GM12878 (cell line): ENCODE measurements at regions not wholly inside any gene's neighbourhood (a gene's known extent, or its start where the extent isn't known, plus 50 kb on each side); places are given as distances from the start of the nearest gene placed in this dataset.

Experiments
- ATAC-seq: fragments of 200-7000 bp; cut with Tn5 transposase; 3 replicates; pipeline ENCODE4 v1.9.1; 2020; ENCODE audit warnings: mild to moderate bottlenecking, moderate library complexity
- BruUV-seq: library from RNA; stranded (reverse); fragments of 400-500 nt; replicated peaks from 2 replicates; lab custom pipeline; 2021; lab: Mats Ljungman, UMichigan
- CTCF ChIA-PET: fragments of 300-600 bp; sonication (Branson Sonifier 250); formaldehyde crosslinking; extraction: SDS; loops from one replicate; lab custom pipeline; 2021; ENCODE audit warnings: inconsistent platforms; lab: Yijun Ruan, JAX
- POLR2A ChIA-PET: fragments of 350-600 bp; formaldehyde crosslinking; extraction: SDS; loops from one replicate; lab custom pipeline; 2021; ENCODE audit warnings: inconsistent platforms; lab: Charles Lee
- RAD21 ChIA-PET: fragments of 300-600 bp; sonication (Branson Sonifier 250); formaldehyde crosslinking; loops from one replicate; lab custom pipeline; 2023; ENCODE audit warnings: antibody characterized with exemption; ENCODE audit not compliant: unreplicated experiment; lab: Charles Lee
- SMC1A ChIA-PET: fragments of 300-600 bp; sonication (Branson Sonifier 250); formaldehyde crosslinking; loops from one replicate; lab custom pipeline; 2023; ENCODE audit not compliant: unreplicated experiment, uncharacterized antibody; lab: Charles Lee
- DNase-seq: peaks from one replicate; pipeline ENCODE4 v3.0.0-alpha.2; 2011; ENCODE audit warnings: low read depth, low spot score
- FAIRE-seq: peaks from 3 replicates; lab custom pipeline; 2011; peaks lifted over from hg19 to GRCh38; lab: Jason Lieb, UNC
- H2AFZ ChIP-seq: 2 replicates; pipeline ENCODE4 v1.6.0; 2011; ENCODE audit warnings: low read depth, low read length, control low read depth; ENCODE audit not compliant: control insufficient read depth
- H3K27ac ChIP-seq: 2 replicates; pipeline ENCODE4 v1.5.1; 2011; ENCODE audit warnings: control low read depth; ENCODE audit not compliant: control insufficient read depth, insufficient read depth
- H3K27me3 ChIP-seq, 2 experiments: replicated peaks in 1 of 2; 2 replicates each; pipeline versions ENCODE4 v1.6.0 to v1.6.1; 2011; ENCODE audit warnings: low read length in 1 of 2; ENCODE audit not compliant: control insufficient read depth in 2 of 2, insufficient read depth in 2 of 2
- H3K36me3 ChIP-seq, 2 experiments: 2 replicates each; pipeline ENCODE4 v1.5.1; 2011; ENCODE audit warnings: low read length in 1 of 2; ENCODE audit not compliant: control insufficient read depth in 2 of 2, insufficient read depth in 2 of 2
- H3K4me1 ChIP-seq: 2 replicates; pipeline ENCODE4 v1.6.1; 2011; ENCODE audit warnings: mild to moderate bottlenecking, low read length, moderate library complexity, mixed read lengths; ENCODE audit not compliant: control insufficient read depth, insufficient read depth
- H3K4me2 ChIP-seq: 2 replicates; pipeline ENCODE4 v1.6.0; 2011; ENCODE audit warnings: control low read depth; ENCODE audit not compliant: control insufficient read depth, insufficient read depth
- H3K4me3 ChIP-seq: fragments of 200-600 bp; sonication (generic); 2 replicates; pipeline ENCODE4 v1.5.1; 2016
- H3K79me2 ChIP-seq: 2 replicates; pipeline ENCODE4 v1.6.0; 2011; ENCODE audit warnings: low read length; ENCODE audit not compliant: control insufficient read depth, insufficient read depth
- H3K9ac ChIP-seq: 2 replicates; pipeline ENCODE4 v1.8.0; 2011; ENCODE audit warnings: low read length, control low read depth, mixed read lengths; ENCODE audit not compliant: control insufficient read depth, insufficient read depth
- H3K9me3 ChIP-seq: replicated peaks from 3 replicates; pipeline ENCODE4 v1.5.1; 2011; ENCODE audit warnings: mild to moderate bottlenecking, low read length; ENCODE audit not compliant: control insufficient read depth, insufficient read depth
- H4K20me1 ChIP-seq: 2 replicates; pipeline ENCODE4 v1.6.0; 2011; ENCODE audit not compliant: control insufficient read depth, insufficient read depth
- CHD1 ChIP-seq: IDR thresholded peaks from 2 replicates; pipeline ENCODE4 v1.6.1; 2012; ENCODE audit warnings: low read depth, low read length, improper control_type of control experiment
- CHD2 ChIP-seq: IDR thresholded peaks from 2 replicates; pipeline ENCODE4 v1.6.1; 2011; ENCODE audit warnings: low read depth, low read length, improper control_type of control experiment, borderline replicate concordance
- CHD4 ChIP-seq: fragments of 200-600 bp; sonication (generic); IDR thresholded peaks from 2 replicates; pipeline ENCODE4 v1.6.1; 2016; ENCODE audit warnings: mild to moderate bottlenecking
- DPF2 ChIP-seq: fragments of 450-650 bp; IDR thresholded peaks from 2 replicates; pipeline ENCODE4 v1.6.1; 2017; ENCODE audit warnings: mild to moderate bottlenecking
- EZH2 ChIP-seq: IDR thresholded peaks from 2 replicates; pipeline ENCODE4 v1.6.1; 2012; ENCODE audit warnings: low read depth, mild to moderate bottlenecking, control low read depth, inconsistent platforms, low read length, borderline replicate concordance; ENCODE audit not compliant: control insufficient read depth
- MXI1 ChIP-seq: fragments of 150-350 bp; IDR thresholded peaks from 2 replicates; pipeline ENCODE4 v1.6.1; 2011; ENCODE audit warnings: low read depth, mild to moderate bottlenecking, inconsistent platforms, low read length, improper control_type of control experiment
- NR2C1 ChIP-seq: fragments of 450-650 bp; IDR thresholded peaks from 2 replicates; pipeline ENCODE4 v1.6.1; 2017; ENCODE audit warnings: antibody characterized with exemption, mild to moderate bottlenecking, moderate library complexity
- PAX5 ChIP-seq: IDR thresholded peaks from 2 replicates; pipeline ENCODE4 v1.6.1; 2011; ENCODE audit warnings: low read depth, low read length, borderline replicate concordance
- PAX8 ChIP-seq: fragments of 450-650 bp; IDR thresholded peaks from 2 replicates; pipeline ENCODE4 v1.6.1; 2017; ENCODE audit warnings: mild to moderate bottlenecking, moderate library complexity
- RAD21 ChIP-seq: IDR thresholded peaks from 2 replicates; pipeline ENCODE4 v1.6.1; 2011; ENCODE audit warnings: mild to moderate bottlenecking, low read depth, low read length, moderate library complexity; ENCODE audit not compliant: insufficient read depth
- SMAD1 ChIP-seq: fragments of 450-650 bp; IDR thresholded peaks from 2 replicates; pipeline ENCODE4 v1.6.1; 2018; ENCODE audit warnings: mild to moderate bottlenecking, low read depth; ENCODE audit not compliant: partially characterized antibody
- ZNF274 ChIP-seq: IDR thresholded peaks from one replicate; pipeline ENCODE4 v1.8.0; 2011; ENCODE audit not compliant: insufficient read length, insufficient read depth
- ZZZ3 ChIP-seq: IDR thresholded peaks from 2 replicates; pipeline ENCODE4 v1.6.1; 2011; ENCODE audit warnings: low read depth; ENCODE audit not compliant: control insufficient read depth, insufficient read length
- WGBS: methylation state at CpG from one replicate; pipeline ENCODE4 v1.1.6; 2016; ENCODE audit warnings: low lambda C conversion rate; ENCODE audit not compliant: insufficient replicate concordance, insufficient coverage; ENCODE audit errors: missing lambda C conversion rate; 5-methylcytosine and 5-hydroxymethylcytosine counted together
- in situ Hi-C: fragments of 300-500 bp; cut with MboI; formaldehyde crosslinking; loops from 9 replicates; pipeline ENCODE4 v1.14.3; 2018; ENCODE audit warnings: mixed read lengths
- intact Hi-C: fragments of 100-400 bp; cut with micrococcal nuclease; formaldehyde crosslinking; loops from one replicate; pipeline ENCODE4 v1.14.2; 2022; ENCODE audit not compliant: unreplicated experiment

- no peaks in the 10 kb centered on the region for H3K9me3 ChIP-seq
- ChIA-PET RAD21 (no interaction called here), SMC1A (no interaction called here), CTCF (no interaction called here), POLR2A (no interaction called here)
- DNase-seq: no peak
- no peak for ATAC-seq
- no peak for FAIRE-seq
- H4K20me1 ChIP-seq: no peaks in the 10 kb centered on the region
- H3K27me3 ChIP-seq: no peaks in the 10 kb centered on the region
- no peaks in the 10 kb centered on the region for H3K36me3 ChIP-seq
- no peak for TF ChIP-seq CHD2
- TF ChIP-seq ZNF274: no peak
- no peak for TF ChIP-seq DPF2
- no peak for TF ChIP-seq EZH2
- no peak for TF ChIP-seq PAX5
- TF ChIP-seq MXI1: no peak
- no peak for TF ChIP-seq CHD1
- no peak for TF ChIP-seq CHD4
- TF ChIP-seq SMAD1: no peak
- no peak for TF ChIP-seq ZZZ3
- no peak for TF ChIP-seq RAD21
- TF ChIP-seq PAX8: no peak
- TF ChIP-seq NR2C1: no peak
- H3K27ac ChIP-seq: no peak overlapping the region
- H3K4me1 ChIP-seq: no peaks in the 10 kb centered on the region
- no peak overlapping the region for H3K4me2 ChIP-seq
- no peak overlapping the region for H3K4me3 ChIP-seq
- no TSS peak for BruUV-seq
- intact Hi-C loops (no loop called here), in situ Hi-C loops (no loop called here)
- H2AFZ ChIP-seq: no peak overlapping the region
- H3K79me2 ChIP-seq: no peaks in the 10 kb centered on the region
- WGBS: 16% methylated on average over 5 of the region's 5 CpGs
- no peak overlapping the region for H3K9ac ChIP-seq
Measured at GRCh38 chr18:78892721-78893120, 86.9 kb upstream of the SALL3 start.
